ENCODE measurements at regions not wholly inside any gene's neighbourhood (a gene's known extent, or its start where the extent isn't known, plus 50 kb on each side); places are given as distances from the start of the nearest gene placed in this dataset.

DNA sequence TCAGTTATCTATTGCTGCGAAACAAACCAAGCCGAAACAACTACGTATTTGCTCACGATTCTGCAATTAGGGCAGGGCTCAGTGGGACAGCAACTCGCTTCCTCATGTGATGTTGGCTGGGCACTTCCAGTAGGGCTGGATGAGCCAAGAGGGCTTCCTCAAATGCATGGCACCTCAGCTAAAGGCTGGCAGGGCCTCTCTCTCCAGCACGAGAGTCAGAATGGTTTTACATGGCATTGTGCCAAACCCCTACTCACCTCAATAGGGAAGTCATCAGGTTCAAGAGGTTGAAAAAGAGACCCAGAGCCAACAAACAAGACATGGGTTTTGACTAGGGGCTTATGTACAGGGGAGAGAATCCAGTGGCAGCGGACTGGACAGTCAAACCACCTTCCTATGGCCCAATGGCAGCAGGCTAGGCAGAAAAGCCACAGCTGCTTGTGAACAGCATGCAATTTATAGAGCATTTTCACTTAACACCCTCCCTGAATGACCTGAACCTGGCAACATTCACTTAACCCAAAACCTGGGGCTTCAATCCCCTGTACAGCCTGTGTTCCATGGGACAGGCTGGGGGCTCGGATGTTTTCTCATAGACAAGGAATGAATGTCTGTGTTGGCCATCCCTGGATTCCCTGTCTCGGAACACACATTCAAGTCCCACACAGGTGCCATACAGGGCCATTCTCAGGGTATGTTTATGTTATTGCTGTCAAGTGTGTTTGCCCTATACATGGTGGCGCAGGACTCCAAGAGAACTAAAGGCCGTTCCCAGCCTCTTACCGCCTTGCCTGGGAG is 154.2 kb upstream of the NAV2 start:
- ATAC-seq = no peak

DNA sequence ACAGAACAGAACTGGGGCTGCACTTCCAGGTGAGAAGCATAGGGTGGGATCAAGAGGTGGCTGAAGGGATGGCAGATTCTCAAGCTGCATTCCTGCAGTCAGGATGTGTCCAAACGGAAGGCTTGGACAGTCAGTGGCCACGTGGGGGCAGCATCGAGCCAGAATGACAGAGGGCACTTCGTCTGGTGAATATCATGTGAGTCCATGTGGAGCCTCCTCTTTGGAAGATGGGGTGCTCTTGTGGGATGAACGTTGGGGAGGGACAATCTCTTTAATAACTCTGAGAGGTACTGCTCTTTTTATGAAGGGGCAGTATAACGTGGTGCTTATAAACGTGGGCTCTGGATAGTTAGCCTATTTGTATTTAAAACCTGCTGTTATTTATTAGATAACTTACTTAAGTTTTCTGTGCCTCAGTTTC is 154.9 kb upstream of the NAV2 start:
- peak; percentile 75 for ATAC-seq

DNA sequence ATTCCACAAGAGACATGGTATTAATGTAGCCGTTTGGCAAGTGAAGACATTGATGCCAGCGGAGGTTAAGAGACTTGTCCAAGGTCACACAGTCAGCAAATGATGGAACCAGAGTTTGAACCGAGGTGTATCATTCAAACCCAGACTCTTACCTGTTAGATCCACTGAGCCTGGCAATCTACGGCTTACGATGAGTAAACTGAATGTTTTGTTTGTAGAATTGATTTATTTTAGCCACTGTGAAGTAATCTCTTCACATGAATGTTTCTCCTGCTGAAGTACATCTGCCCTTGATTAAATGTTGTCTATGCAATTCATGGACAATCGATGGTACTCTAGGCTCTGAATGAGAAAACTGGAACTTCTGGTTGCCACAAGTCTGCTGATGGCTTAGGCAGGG is 155.5 kb upstream of the NAV2 start:
- no peak for ATAC-seq

DNA sequence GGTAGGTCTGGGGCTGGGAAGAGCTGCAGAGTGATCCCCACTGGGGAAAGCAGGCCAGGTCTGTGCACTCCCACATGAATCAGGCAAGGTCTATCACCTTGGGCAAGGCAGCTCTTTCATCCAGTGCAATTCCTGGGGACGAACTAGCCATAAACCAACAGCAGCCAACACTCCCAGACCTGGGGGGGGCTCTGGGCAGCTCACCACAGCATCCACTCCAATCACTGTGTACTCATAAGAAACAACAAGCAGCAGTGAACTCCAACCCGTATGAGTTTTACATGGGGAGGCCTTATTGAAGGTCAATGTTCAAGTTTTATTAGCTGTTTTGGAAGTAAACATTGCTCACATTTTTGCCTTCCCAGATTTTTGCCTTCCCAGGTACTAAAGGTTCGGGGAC is 157.4 kb upstream of the NAV2 start:
- ATAC-seq = no peak

DNA sequence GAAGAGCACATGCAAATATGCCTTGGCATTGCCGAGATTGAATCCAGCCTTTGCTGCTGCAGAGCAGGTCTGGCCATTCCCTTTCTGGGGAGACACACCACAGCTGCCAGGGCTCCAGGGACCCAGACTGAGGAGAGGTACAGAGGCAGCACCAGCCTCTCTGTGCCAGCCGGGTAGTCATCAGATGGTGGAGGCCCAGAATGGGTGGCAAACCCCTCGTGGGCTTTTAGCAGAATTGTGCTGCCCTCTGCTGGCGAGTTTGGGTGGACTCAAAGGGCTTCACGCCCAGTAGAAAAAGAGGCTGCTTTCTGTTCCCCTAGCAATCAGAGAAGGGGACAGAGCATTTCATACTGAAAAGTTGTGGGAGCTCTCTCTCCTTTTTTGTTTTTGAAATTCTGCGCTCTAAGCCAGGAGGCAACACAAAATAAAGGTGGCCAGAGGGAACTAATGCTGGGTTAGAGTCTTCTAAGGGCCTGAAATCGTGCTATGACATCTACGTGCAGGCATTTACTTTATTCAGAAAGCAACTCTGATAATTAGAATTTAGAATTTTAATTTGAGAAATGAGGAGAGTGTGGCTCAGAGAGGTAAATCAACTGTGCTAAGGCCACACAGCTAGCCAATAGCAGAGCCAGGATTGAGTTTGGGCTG is 158.8 kb upstream of the NAV2 start:
- peak; percentile 72 for ATAC-seq

DNA sequence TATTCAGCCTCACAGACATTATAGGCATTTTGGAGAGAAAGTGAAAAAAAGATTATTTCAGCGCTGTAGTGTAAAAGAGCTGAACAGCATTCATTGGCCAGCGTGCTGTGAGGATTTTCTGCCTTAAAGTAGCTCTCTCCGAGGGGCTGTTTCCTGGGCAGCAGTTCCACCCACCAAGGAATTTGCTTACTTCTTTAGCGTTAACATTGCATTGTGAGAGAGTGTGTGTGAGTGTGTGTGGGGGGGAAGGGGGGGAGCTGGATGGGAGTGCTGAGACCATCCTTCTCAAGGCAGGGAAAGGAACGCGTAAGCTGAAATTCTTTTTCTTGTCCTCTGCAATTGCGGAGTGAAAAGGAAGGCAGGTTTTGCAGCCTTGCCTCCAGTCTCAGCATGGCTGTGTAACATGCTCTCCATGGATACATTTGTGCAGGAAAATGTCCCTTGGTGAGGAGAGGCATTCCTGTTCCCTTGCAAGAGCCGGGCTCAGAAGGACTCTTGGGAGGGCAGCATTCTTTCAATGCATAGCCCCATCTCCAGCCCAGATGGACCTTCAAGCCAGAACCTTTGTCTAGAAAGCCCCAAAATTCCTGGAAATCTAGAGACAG is 159.9 kb upstream of the NAV2 start:
- no peak for ATAC-seq

DNA sequence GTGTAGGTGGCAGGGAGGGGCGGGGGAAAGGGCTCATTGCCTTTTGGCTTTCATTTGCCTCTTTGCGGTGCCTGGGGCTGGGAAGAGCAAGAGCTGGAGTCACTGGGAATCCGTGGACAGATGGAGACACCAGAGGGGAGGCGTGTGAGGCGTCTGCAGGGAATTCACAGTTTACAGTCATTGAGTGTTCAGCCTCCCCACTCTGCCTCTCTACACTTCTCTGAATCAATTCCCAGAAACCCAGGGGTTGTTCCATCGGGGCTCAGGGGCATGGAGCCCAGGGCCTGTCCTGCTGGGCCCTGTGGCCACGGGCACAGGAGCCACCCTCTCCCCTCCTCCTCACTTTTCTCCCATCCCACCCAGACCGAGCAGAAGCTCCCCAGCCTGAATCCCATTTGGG is 160.5 kb upstream of the NAV2 start:
- no peak for ATAC-seq

DNA sequence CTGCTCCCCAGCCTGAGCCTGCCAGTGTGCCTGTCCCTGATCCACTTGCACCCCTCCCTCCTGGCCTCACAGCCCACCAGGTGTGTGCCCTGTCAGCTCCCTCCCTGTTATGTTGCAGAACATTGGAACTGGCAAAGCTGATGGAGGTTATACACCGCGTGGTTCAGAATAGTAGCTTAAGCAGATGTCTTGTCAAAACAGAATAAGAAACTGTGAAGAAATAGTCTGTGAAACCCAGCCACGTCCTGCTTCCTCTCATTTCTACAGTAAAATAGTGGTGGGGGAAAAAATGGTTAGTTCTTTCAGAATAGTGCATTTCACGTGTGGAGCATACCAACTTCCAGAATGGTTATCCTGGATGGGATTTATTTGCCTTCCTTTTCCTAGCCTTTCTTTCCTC is 161.2 kb upstream of the NAV2 start:
- ATAC-seq = no peak

DNA sequence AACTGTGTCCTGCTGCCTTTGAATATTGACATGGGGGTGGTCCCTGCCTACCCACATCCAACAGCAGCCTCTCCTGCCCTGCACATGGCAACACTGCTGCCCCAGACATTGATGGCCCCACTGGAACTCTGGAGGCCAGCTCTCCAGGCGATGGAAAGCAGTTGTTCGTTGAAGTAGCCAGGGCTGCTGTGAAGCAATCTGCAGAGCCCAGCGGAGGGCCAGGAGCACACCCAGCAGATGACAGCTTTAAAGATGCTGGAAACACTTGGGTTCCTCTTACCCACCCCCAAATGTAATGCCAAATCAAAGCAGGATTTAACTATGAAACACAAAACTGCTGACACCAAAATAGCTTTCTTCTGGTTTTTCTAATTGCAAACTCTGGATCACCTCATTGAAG is 165.6 kb upstream of the NAV2 start:
- ATAC-seq = no peak

DNA sequence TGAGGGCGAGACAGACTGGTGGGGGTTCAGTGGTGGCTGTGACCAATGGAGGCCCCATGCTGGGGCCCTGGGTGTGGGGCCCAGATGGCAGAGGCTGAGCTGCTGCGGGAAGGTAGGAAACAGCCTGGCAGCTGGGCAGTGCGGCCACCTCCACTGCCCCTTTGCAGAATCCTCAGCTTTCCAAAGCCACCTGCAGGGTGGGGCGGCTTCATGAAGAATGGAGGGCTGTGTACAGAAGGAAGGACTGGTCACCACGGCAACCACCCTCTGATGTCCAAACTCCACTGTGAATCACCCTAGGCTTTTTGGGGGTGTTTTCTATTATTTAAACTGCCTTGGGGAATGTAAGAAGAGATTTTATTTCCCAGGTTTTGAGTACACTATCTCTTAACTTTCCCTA is 166.3 kb upstream of the NAV2 start:
- ATAC-seq = no peak

DNA sequence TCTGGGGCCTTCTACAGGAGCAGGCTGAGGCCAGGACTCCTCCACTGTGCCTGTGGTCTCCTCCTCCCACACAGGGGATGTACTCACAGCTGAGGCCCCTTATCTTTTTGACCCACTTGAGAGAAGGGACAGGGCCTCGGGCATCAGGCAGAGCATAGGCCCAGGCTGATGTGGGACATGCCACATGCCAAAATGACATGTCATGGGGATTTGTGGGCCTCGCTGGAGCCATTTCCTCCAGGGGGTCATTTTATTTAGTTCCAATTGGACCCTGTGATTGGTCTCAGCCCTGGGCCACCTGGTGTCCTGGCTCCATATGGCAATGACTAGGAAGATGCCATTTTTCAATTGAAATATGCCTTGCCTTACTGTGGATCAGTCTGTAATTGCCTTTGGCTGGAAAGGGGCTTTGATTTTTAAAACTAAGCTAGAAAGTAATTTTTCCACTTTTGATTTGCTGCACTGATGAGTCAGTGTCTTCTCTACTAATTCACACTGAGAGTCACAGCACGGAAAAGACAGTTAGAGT is 171.1 kb upstream of the NAV2 start:
- ATAC-seq = no peak

DNA sequence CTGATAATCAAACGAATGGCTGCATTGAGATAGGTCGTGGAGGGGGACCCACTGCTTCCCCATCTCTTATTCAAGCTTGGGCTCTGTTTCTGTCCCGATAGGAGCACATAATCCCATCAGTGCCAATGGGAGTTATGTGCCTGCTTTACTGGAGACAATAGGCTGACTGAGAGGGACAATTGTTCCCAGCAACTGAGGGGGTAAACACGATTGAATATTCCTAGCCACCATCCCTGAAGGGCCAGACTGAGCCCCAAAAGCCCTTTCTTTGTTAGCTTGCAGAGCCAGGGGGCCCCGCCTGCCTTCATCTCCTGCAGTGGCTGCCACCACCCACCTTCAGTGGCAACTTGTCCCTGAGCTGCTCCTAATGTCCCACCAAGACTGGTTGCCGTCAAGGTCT is 172.8 kb upstream of the NAV2 start:
- no peak for ATAC-seq

DNA sequence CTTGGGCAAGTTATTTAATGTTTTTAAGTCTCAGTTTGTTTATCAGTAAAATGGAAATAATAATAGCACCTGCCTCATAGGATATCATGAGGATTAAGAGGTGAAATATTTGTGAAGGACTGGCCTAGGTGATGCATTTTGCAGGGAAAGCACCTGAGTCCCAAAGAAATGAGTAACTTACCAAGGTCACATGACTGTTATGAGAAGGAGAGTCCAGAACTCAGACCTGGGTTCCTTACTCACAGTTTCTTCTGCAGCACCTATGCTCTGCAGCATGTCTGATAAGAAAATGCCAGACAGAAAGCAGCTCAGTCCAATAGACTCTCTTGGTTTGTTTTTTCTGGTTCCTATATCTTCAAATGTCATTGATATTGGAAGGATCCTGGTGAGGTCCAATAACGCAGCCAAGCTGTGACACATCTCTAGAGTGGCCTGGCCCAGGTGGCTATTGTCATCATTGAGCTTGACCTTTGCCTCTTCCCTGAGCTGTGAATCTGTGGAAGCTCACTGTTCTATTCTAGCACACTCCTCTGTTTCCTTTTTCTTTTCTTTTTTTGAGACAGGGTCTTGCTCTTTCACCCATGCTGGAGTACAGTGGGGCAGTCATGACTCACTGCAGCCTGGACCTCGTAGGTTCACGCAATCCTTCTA is 174.7 kb upstream of the NAV2 start:
- no peak for ATAC-seq

DNA sequence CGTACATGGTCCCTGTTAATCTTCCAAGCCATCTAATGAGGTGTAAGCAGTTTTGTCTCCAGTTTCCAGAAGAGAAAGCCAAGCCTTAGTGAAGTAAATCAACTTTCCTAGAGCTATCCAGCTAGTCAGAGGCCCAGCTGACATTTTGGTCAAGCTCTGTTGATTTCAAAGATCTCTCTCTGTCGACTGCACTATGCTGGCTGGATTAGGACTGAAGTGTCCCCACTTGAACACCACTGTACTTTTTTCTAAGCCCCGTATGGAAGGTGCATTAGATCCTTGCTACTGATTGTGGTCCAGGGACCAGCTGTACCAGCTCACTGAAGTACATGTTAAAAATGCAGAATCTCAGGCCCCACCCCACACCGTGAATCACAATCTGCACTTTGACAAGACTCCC is 176.5 kb upstream of the NAV2 start:
- ATAC-seq = no peak

DNA sequence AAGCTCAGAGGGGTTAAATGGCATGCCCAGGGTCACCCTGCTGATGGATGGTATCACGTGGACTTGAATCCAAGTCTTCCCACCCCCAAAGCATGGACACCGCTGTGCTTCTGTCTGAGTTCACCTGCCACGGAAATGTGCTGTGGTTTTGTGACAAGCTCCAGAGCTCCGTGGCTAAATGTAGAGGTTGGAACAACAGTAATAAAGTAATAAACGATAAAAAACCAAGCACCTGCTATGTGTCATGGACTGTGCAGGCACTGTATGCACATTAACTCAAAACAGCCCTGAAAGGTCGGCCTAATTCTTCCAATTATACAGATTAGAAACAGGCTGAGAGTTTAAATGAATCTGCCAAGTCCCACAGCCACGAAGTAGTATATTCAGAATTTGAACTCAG is 182.1 kb upstream of the NAV2 start:
- no peak for ATAC-seq

DNA sequence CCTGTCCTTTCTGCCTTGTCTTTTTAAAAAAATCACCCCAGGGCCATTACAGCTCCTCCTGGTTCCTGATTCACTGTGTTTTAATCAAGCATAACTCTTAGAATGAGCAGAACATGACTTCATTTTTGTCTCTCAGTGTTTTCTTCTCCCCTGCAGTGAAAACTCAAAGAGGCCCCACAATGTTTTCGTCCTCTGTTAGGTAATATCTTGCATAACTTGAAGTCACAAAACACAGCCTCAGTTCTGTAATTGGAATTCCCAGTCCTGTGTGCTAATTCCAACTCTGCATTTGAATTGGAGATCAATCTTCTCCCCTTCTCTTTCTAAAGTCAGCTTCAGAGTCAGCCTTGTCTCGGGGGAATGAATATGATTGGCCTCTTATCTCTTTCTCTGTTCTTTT is 186.5 kb upstream of the NAV2 start:
- ATAC-seq = no peak

DNA sequence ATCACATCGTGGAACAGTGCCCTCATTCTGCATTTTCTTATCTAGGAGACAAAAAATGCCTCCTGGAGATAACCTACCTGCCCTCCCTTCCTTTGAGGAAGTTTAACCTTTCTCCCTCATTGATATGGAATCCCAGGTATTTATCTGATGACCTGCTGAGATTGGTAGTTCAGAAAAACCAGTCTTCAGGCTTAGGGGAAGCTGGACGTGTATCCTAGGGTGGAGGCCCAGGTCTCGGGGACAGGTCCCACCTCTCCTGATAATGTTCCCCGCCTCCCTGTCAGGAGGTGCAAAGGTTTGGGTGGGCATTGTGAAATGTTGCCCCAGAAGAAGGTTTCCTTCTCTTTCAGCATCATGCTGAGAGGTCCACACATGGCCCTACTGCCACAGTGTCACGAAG is 186.9 kb upstream of the NAV2 start:
- no peak for ATAC-seq

DNA sequence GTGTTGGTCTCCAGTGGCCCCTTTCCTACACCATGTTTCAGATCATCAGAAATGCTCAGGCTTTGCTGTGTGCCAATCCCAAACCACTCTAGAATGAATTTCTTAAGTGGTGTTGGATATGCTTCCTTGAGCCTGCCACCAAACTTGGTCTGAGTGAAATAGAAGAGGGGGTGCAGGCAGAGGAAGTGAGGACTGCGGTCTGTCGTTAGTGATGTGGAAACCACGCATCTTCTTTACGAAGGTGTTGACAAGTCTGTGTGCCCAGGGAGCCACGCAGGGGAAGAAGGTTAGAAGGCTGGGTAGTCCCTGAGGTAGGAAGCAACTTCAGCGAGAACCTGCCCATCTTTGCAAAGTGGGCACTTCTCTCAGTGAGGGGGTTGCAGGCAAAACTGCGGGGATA is 187.4 kb upstream of the NAV2 start:
- no peak for ATAC-seq

DNA sequence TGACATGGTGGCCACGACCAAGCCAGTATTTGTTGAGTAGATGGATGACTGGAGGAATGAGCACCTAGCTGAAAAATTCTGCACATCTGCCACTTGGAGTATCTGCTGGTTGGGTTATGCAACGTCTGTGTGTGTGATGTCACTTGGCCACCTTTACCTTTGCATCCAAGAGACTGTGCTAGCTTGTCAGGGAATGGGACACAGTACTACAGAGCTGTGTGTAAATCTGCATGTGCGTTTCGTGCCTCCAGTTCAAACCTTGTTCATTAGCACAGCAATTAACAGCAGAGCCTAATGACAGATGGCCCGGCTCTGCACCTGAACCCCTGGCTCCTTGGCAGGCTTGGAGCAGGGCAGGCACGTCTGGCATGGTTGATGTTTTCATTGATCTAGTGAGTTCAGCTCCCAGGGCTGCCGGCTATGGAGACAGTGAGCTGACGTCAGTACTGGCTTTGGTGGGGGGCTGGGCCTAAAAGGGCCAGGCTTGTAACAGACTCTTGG is 188.4 kb upstream of the NAV2 start:
- ATAC-seq = no peak

DNA sequence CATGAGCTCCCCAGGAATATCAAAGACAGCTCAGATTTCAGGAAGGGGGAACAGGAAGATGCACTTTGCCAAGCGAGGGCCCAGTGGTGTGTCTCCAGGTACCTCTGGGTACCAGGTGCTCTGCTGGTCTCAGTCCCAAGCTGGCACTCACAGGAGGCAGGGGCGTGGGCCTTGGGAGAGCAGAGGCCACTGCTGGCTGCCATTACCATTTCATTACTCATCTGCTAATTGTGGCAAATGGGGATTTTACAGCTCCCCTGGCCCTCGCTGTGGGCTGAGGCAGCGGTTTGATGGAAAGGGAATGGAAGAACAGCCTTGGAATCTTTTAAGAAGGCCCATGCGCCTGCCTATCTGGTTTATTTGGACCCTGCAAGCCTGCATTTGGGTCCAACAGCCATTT is 192.0 kb upstream of the NAV2 start:
- no peak for ATAC-seq

DNA sequence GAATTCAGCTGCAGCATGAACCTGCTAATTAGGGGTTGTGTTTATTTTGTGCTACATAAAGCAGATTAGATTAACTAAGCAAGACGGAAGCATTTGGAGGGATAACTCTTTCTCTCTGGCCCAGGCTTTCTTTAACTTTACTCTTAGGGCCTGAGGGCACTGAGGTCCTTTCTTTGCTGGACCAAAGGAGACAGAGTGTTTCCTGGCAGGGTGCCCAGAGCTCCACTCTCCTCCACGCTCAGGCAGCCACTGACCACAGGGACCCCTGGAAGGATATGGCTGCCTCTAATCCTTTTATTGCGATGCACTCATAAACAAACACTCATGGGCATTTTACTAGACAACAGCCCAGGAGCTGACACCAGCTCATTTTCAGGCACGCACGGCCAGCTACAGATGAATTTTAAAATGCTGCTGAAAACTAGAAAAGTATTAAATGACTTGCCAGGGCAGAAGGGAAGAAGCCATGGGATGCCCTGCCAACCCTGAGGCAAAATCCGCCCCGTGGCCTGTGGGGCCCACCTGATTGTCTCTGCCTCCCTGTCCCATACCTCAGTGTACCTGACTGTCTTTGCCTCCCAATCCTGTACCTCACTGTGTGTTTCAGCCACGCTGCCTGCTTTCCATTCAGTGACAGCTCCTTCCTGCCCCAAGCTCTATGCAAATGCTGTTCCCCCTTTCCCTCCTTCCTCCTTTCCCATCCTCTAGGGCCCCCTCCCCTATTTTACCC is 192.6 kb upstream of the NAV2 start:
- ATAC-seq = no peak

DNA sequence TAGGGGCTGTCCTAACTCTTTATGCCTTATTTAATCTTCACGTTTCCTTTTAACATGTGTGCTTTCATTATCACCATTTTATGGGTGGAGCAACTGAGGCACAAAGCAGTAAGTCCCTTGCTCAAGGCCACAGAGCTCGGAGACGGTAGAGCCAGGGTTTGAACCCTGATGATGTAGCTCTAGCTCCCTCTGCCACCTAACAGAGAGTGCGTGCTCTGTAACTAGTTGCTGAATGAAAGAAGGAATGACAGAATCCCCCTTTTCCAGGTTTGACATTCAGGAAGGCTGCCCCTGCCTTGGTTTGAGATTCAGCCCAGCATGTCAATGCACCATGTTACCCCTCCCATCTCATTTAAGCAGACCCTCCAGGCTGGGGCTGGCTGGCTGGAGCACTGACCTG is 193.3 kb upstream of the NAV2 start:
- no peak for ATAC-seq

DNA sequence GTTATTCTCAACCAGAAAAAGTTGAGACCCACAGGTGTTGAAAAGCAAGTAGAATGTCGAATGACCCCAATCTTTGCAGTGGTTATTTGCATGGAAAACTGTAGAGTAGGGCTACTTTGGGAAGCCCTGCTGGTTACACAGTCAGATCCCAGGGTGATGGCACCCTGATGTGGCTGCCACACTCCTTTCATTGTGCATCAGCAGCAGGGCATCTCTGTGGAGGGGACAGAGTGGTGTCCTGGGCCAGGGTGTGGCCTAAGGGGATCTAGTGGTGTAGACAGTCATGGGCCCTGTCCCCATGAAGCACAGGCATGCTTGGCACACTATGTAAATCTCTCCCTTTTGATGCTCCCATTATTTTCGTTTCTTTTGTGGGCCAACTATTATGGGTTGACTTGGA is 199.4 kb upstream of the NAV2 start:
- no peak for ATAC-seq
